Parathyroid adenoma (tissue), 2 donors: ENCODE measurements at regions not wholly inside any gene's neighbourhood (a gene's known extent, or its start where the extent isn't known, plus 50 kb on each side); places are given as distances from the start of the nearest gene placed in this dataset.
"Not testable (repeated sequence)": the region's sequence is repeated elsewhere in the genome, so short reads cannot be mapped to it uniquely, and the experiment has no call there.

Experiments
- H2AFZ ChIP-seq: fragments of 300-600 bp; sonication (generic); one replicate; pipeline ENCODE4 v1.7.0; 2017; ENCODE audit warnings: antibody characterized with exemption, mild to moderate bottlenecking
- H3K27ac ChIP-seq: fragments of 300-600 bp; sonication (generic); one replicate; pipeline ENCODE4 v1.7.0; 2017
- H3K27me3 ChIP-seq: fragments of 300-600 bp; sonication (generic); one replicate; pipeline ENCODE4 v1.7.0; 2017; ENCODE audit warnings: low read length; ENCODE audit not compliant: control insufficient read depth, insufficient read depth
- H3K36me3 ChIP-seq: fragments of 300-600 bp; sonication (generic); one replicate; pipeline ENCODE4 v1.7.0; 2017; ENCODE audit warnings: low read length; ENCODE audit not compliant: control insufficient read depth, insufficient read depth
- H3K4me1 ChIP-seq: fragments of 300-600 bp; sonication (generic); one replicate; pipeline ENCODE4 v1.7.0; 2017; ENCODE audit warnings: control low read depth
- H3K4me2 ChIP-seq: fragments of 300-600 bp; sonication (generic); one replicate; pipeline ENCODE4 v1.7.0; 2017; ENCODE audit warnings: low read length
- H3K4me3 ChIP-seq: fragments of 300-600 bp; sonication (generic); one replicate; pipeline ENCODE4 v1.7.0; 2017; ENCODE audit warnings: low read depth, low read length
- H3K79me2 ChIP-seq: fragments of 300-600 bp; sonication (generic); one replicate; pipeline ENCODE4 v1.7.0; 2017; ENCODE audit warnings: control low read depth
- H3K9ac ChIP-seq: fragments of 300-600 bp; sonication (generic); one replicate; pipeline ENCODE4 v1.7.0; 2017; ENCODE audit warnings: mild to moderate bottlenecking
- H3K9me3 ChIP-seq: fragments of 300-600 bp; sonication (generic); one replicate; pipeline ENCODE4 v1.7.0; 2017; ENCODE audit warnings: low read length; ENCODE audit not compliant: control insufficient read depth
- TF ChIP-seq, protein P1 (sequence below): fragments of 300-600 bp; sonication (generic); IDR thresholded peaks from one replicate; pipeline ENCODE4 v1.7.0; 2017; ENCODE audit warnings: antibody characterized with exemption, mild to moderate bottlenecking
- donor health status: primary hyperparathyroidism.

DNA sequence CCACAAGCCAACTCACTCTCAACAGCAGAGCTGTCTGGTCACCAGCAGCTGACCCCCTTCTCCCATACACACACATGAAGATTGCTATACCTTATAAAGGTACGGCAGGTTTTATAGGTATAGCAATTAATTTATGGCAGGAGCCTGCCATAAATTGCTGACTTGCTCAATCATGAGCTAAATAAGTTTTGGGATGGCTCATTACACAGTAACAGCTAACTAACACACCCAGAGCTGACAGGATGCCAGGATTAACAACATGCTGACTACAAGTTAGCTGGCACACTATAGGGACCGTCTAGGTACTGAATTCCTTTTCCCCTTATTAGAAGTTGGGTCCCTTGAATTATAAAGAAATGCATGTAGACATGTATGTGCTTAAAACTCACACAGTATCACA lies 150.3 kb upstream of the KCNJ18 start:
- no peaks in the 10 kb centered on the region for H3K27me3 ChIP-seq
- no peak overlapping the region for H3K27ac ChIP-seq
- no peaks in the 10 kb centered on the region for H3K4me1 ChIP-seq
- H3K36me3 ChIP-seq = no peaks in the 10 kb centered on the region
- peaks cover 2% of the 10 kb centered on the region for H3K79me2 ChIP-seq
- no peak overlapping the region for H3K4me3 ChIP-seq
- H3K9me3 ChIP-seq = no peaks in the 10 kb centered on the region
- H3K4me2 ChIP-seq = no peak overlapping the region
- TF ChIP-seq, protein P1, sequence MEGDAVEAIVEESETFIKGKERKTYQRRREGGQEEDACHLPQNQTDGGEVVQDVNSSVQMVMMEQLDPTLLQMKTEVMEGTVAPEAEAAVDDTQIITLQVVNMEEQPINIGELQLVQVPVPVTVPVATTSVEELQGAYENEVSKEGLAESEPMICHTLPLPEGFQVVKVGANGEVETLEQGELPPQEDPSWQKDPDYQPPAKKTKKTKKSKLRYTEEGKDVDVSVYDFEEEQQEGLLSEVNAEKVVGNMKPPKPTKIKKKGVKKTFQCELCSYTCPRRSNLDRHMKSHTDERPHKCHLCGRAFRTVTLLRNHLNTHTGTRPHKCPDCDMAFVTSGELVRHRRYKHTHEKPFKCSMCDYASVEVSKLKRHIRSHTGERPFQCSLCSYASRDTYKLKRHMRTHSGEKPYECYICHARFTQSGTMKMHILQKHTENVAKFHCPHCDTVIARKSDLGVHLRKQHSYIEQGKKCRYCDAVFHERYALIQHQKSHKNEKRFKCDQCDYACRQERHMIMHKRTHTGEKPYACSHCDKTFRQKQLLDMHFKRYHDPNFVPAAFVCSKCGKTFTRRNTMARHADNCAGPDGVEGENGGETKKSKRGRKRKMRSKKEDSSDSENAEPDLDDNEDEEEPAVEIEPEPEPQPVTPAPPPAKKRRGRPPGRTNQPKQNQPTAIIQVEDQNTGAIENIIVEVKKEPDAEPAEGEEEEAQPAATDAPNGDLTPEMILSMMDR = no peak
- no peak overlapping the region for H3K9ac ChIP-seq
- H2AFZ ChIP-seq = no peak overlapping the region

DNA sequence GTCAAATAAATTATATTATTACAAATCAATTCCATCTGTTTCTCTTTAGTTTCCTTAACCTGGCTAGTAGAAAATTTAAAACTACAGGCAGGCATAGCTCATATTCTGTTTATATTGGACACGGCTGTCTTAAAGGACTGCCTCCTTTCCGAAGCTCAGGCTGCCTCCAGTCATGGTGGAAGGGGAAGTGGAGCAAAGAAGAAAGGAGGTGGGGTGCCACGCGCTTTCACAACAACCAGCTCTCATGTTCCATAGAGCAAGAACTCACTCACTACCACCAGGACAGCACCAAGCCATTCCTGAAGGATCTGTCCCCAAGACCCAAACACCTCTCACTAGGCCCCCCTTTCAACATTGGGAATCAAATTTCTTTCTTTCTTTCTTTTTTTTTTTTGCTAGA lies 149.3 kb upstream of the KCNJ18 start:
- no peaks in the 10 kb centered on the region for H3K9me3 ChIP-seq
- H3K4me1 ChIP-seq = no peaks in the 10 kb centered on the region
- H3K4me2 ChIP-seq = no peak overlapping the region
- H3K27me3 ChIP-seq = no peaks in the 10 kb centered on the region
- no peak overlapping the region for H3K4me3 ChIP-seq
- TF ChIP-seq, protein P1 = no peak
- H3K36me3 ChIP-seq = no peaks in the 10 kb centered on the region
- no peak overlapping the region for H3K9ac ChIP-seq
- peaks cover 2% of the 10 kb centered on the region for H3K79me2 ChIP-seq
- H2AFZ ChIP-seq = no peak overlapping the region
- no peak overlapping the region for H3K27ac ChIP-seq

DNA sequence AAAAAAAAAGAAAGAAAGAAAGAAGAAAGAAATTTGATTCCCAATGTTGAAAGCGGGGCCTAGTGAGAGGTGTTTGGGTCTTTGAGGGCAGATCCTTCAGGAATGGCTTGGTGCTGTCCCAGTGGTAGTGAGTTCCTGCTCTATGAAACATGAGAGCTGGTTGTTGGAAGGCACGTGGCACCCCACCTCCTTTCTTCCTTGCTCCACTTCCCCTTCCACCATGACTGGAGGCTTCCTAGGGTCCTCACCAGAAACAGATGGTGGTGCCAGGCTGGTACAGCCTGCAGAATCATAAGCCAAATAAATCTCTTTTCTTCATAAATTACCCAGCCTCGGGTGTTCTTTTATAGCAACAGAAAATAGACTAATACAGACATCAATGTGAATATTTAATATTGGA lies 147.3 kb upstream of the KCNJ18 start:
- H3K9me3 ChIP-seq = no peaks in the 10 kb centered on the region
- no peaks in the 10 kb centered on the region for H3K4me1 ChIP-seq
- H3K4me3 ChIP-seq = no peak overlapping the region
- peaks cover 2% of the 10 kb centered on the region for H3K79me2 ChIP-seq
- no peak overlapping the region for H2AFZ ChIP-seq
- no peak overlapping the region for H3K27ac ChIP-seq
- TF ChIP-seq, protein P1 = no peak
- no peak overlapping the region for H3K9ac ChIP-seq
- no peak overlapping the region for H3K4me2 ChIP-seq
- H3K27me3 ChIP-seq = no peaks in the 10 kb centered on the region
- no peaks in the 10 kb centered on the region for H3K36me3 ChIP-seq

DNA sequence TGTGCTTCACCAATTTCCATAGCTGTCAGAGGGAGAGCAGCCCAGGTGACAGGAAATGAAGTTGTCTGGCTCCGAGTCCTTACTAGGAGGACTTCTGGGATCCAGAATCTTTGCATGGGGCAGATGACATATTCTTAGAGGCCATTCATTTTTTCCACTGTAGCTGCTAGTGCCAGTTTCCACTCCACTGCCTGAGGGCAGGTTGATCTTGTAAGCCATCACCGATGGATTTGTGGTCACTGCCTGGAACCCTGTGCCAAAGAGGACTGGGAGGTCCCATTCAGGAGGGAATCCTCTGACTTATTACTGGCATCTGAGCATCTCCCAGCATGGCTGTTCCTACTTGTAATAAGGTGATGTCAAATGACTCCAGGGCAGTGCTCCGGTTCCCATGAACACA lies 144.1 kb upstream of the KCNJ18 start:
- no peak overlapping the region for H3K4me3 ChIP-seq
- no peak overlapping the region for H3K27ac ChIP-seq
- H3K27me3 ChIP-seq = no peaks in the 10 kb centered on the region
- TF ChIP-seq, protein P1 = no peak
- no peak overlapping the region for H3K9ac ChIP-seq
- no peaks in the 10 kb centered on the region for H3K36me3 ChIP-seq
- H3K4me2 ChIP-seq = no peak overlapping the region
- no peaks in the 10 kb centered on the region for H3K4me1 ChIP-seq
- no peaks in the 10 kb centered on the region for H3K79me2 ChIP-seq
- H3K9me3 ChIP-seq = no peaks in the 10 kb centered on the region
- H2AFZ ChIP-seq = no peak overlapping the region

DNA sequence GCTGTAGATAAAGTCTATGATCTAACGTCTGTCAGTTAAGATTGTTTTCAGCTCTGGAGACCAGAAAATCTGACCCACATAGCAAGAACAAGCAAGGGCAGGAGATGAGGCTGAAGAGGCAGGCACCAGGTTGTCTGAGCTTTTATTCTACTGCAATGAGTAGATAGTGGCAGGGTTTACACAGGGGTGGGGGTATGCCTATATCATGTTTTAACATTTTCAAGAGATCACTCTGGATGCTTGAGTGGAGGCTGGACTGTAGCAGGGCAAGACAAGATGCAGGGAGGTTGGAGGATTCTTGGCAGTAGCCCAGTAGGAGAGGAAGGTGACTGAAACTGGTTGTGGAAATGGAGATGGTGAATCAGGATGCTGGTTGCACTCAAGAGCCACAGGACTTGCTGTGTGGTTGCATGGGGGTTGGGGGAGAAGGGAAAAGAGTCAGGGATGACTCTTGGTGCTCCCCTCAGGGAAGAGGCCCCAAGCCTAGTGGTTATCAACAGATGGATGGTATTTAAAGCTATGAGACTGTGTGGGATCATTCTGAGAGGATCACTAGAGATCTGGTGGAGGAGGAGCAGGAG lies 143.1 kb upstream of the KCNJ18 start:
- H3K4me3 ChIP-seq = no peak overlapping the region
- no peaks in the 10 kb centered on the region for H3K9me3 ChIP-seq
- TF ChIP-seq, protein P1 = no peak
- no peaks in the 10 kb centered on the region for H3K27me3 ChIP-seq
- no peaks in the 10 kb centered on the region for H3K79me2 ChIP-seq
- no peak overlapping the region for H2AFZ ChIP-seq
- H3K27ac ChIP-seq = no peak overlapping the region
- H3K4me2 ChIP-seq = no peak overlapping the region
- H3K36me3 ChIP-seq = no peaks in the 10 kb centered on the region
- no peaks in the 10 kb centered on the region for H3K4me1 ChIP-seq
- H3K9ac ChIP-seq = no peak overlapping the region

DNA sequence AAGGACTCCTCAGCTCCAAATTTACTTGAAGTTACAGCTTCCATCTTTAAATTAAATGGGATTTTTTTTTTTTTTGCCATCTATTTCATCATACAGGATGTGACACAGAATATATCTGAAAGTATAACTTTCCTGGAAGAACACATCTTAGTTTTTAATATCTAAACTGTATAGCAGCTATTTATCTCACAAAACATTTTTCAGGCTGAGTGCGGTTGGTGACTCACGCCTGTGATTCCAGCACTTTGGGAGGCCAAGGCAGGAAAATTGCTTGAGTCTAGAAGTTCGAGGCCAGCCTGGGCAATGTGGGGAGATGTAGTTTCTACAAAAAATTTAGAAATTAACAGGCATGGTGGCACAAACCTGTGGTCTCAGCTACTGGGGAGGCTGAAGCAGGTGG lies 142.3 kb upstream of the KCNJ18 start:
- H3K4me1 ChIP-seq, H3K27ac ChIP-seq, H3K4me3 ChIP-seq, H3K4me2 ChIP-seq, H3K36me3 ChIP-seq, H3K27me3 ChIP-seq, H3K9ac ChIP-seq, H3K79me2 ChIP-seq, H3K9me3 ChIP-seq, H2AFZ ChIP-seq: not testable (repeated sequence)
